H9 (cell line): ENCODE measurements at regions not wholly inside any gene's neighbourhood (a gene's known extent, or its start where the extent isn't known, plus 50 kb on each side); places are given as distances from the start of the nearest gene placed in this dataset.

Experiments
- DNase-seq: peaks from one replicate; pipeline ENCODE4 v3.0.0-alpha.2; 2017
- H2AFZ ChIP-seq: one replicate; pipeline ENCODE4 v1.6.1; 2013; ENCODE audit warnings: mild to moderate bottlenecking, low read length, control low read depth, moderate library complexity
- H2AK5ac ChIP-seq: 2 replicates; pipeline ENCODE4 v1.6.1; 2013; ENCODE audit warnings: low read length, control low read depth, mixed read lengths; ENCODE audit not compliant: insufficient read length
- H2BK120ac ChIP-seq: one replicate; pipeline ENCODE4 v1.6.1; 2013; ENCODE audit warnings: low read depth, mild to moderate bottlenecking, low read length, control low read depth, inconsistent platforms; ENCODE audit not compliant: poor library complexity, severe bottlenecking
- H2BK12ac ChIP-seq: 2 replicates; pipeline ENCODE4 v1.6.1; 2013; ENCODE audit warnings: low read length, control low read depth, mixed read lengths, low read depth; ENCODE audit not compliant: insufficient read length
- H2BK15ac ChIP-seq: 2 replicates; pipeline ENCODE4 v1.6.1; 2013; ENCODE audit warnings: low read depth, low read length, control low read depth
- H2BK20ac ChIP-seq: one replicate; pipeline ENCODE4 v1.6.1; 2013; ENCODE audit warnings: low read depth, mild to moderate bottlenecking, low read length, control low read depth, inconsistent platforms; ENCODE audit not compliant: poor library complexity, severe bottlenecking
- H2BK5ac ChIP-seq: 2 replicates; pipeline ENCODE4 v1.6.1; 2013; ENCODE audit warnings: low read length, control low read depth, mixed read lengths; ENCODE audit not compliant: insufficient read length
- H3K14ac ChIP-seq: 2 replicates; pipeline ENCODE4 v1.6.1; 2013; ENCODE audit warnings: low read length, control low read depth; ENCODE audit not compliant: insufficient read depth
- H3K18ac ChIP-seq: 2 replicates; pipeline ENCODE4 v1.6.1; 2013; ENCODE audit warnings: low read depth, mild to moderate bottlenecking, mixed read lengths, low read length, control low read depth; ENCODE audit not compliant: insufficient read length
- H3K23ac ChIP-seq: 2 replicates; pipeline ENCODE4 v1.6.1; 2013; ENCODE audit warnings: low read length, control low read depth, mixed read lengths, low read depth; ENCODE audit not compliant: insufficient read length
- H3K23me2 ChIP-seq: 2 replicates; pipeline ENCODE4 v1.6.1; 2013; ENCODE audit warnings: low read depth, mild to moderate bottlenecking, mixed read lengths, low read length, control low read depth; ENCODE audit not compliant: insufficient read length, poor library complexity, severe bottlenecking
- H3K27ac ChIP-seq: 2 replicates; pipeline ENCODE4 v1.5.1; 2013; ENCODE audit warnings: low read length, control low read depth, mixed read lengths, low read depth; ENCODE audit not compliant: insufficient read length
- H3K27me3 ChIP-seq: 2 replicates; pipeline ENCODE4 v1.6.1; 2013; ENCODE audit warnings: low read length, control low read depth, inconsistent platforms; ENCODE audit not compliant: insufficient read depth
- H3K4ac ChIP-seq: 2 replicates; pipeline ENCODE4 v1.6.1; 2013; ENCODE audit warnings: low read depth, mild to moderate bottlenecking, control low read depth, inconsistent platforms, low read length, moderate library complexity
- H3K4me1 ChIP-seq: 2 replicates; pipeline ENCODE4 v1.6.1; 2013; ENCODE audit warnings: low read length, control low read depth, inconsistent platforms; ENCODE audit not compliant: insufficient read depth
- H3K4me2 ChIP-seq: 2 replicates; pipeline ENCODE4 v1.6.1; 2013; ENCODE audit warnings: low read length, control low read depth, mixed read lengths; ENCODE audit not compliant: insufficient read length, insufficient read depth
- H3K56ac ChIP-seq: 2 replicates; pipeline ENCODE4 v1.6.1; 2013; ENCODE audit warnings: low read depth, mild to moderate bottlenecking, mixed read lengths, low read length, control low read depth; ENCODE audit not compliant: insufficient read length
- H3K79me1 ChIP-seq: 2 replicates; pipeline ENCODE4 v1.6.1; 2013; ENCODE audit warnings: low read depth, mild to moderate bottlenecking, moderate library complexity, low read length, control low read depth, inconsistent platforms; ENCODE audit not compliant: insufficient read depth, poor library complexity, severe bottlenecking
- H3K79me2 ChIP-seq: 2 replicates; pipeline ENCODE4 v1.6.1; 2013; ENCODE audit warnings: low read length, control low read depth, inconsistent platforms; ENCODE audit not compliant: insufficient read depth
- H3K9ac ChIP-seq: 2 replicates; pipeline ENCODE4 v1.6.1; 2013; ENCODE audit warnings: low read length, control low read depth, mixed read lengths; ENCODE audit not compliant: insufficient read length; ENCODE audit errors: extremely low read depth
- H3K9me3 ChIP-seq: one replicate; pipeline ENCODE4 v1.6.1; 2013; ENCODE audit warnings: low read depth, low read length, inconsistent platforms; ENCODE audit not compliant: control insufficient read depth
- H3T11ph ChIP-seq: one replicate; pipeline ENCODE4 v1.6.1; 2013; ENCODE audit warnings: mild to moderate bottlenecking, low read length, control low read depth, inconsistent platforms
- H4K20me1 ChIP-seq: one replicate; pipeline ENCODE4 v1.6.1; 2013; ENCODE audit not compliant: control insufficient read depth, insufficient read length, insufficient read depth
- H4K5ac ChIP-seq: 2 replicates; pipeline ENCODE4 v1.6.1; 2013; ENCODE audit warnings: low read depth, mild to moderate bottlenecking, mixed read lengths, low read length, control low read depth; ENCODE audit not compliant: insufficient read length
- H4K8ac ChIP-seq: replicated peaks from 2 replicates; pipeline ENCODE4 v1.6.1; 2013; ENCODE audit warnings: low read length, control low read depth, mixed read lengths, low read depth; ENCODE audit not compliant: insufficient read length
- H4K91ac ChIP-seq: 2 replicates; pipeline ENCODE4 v1.6.1; 2013; ENCODE audit warnings: low read depth, mild to moderate bottlenecking, moderate library complexity, mixed read lengths, low read length, control low read depth; ENCODE audit not compliant: insufficient read length
- H3K27ac Mint-ChIP-seq, 3 experiments: 2 replicates in 2 of 3; 3 replicates in 1 of 3; pipeline ENCODE4 v1.8.0; 2020 to 2021; ENCODE audit warnings: mixed read lengths in 3 of 3, mild to moderate bottlenecking in 1 of 3, moderate library complexity in 1 of 3
- H3K27me3 Mint-ChIP-seq: 2 replicates; pipeline ENCODE4 v1.8.0; 2021; ENCODE audit warnings: low read depth, mild to moderate bottlenecking, moderate library complexity, mixed read lengths
- H3K36me3 Mint-ChIP-seq, 3 experiments: 2 replicates in 2 of 3; 3 replicates in 1 of 3; pipeline ENCODE4 v1.8.0; 2020 to 2021; ENCODE audit warnings: low read depth in 3 of 3, mixed read lengths in 3 of 3; ENCODE audit not compliant: insufficient read depth in 1 of 3
- H3K4me1 Mint-ChIP-seq, 2 experiments: 2 replicates each; pipeline ENCODE4 v1.8.0; 2020; ENCODE audit warnings: mixed read lengths in 2 of 2
- H3K4me3 Mint-ChIP-seq, 2 experiments: 2 replicates in 1 of 2; 3 replicates in 1 of 2; pipeline ENCODE4 v1.8.0; 2020 to 2021; ENCODE audit warnings: mild to moderate bottlenecking in 2 of 2, mixed read lengths in 2 of 2, moderate library complexity in 1 of 2
- H3K9me3 Mint-ChIP-seq, 2 experiments: 2 replicates in 1 of 2; 3 replicates in 1 of 2; pipeline ENCODE4 v1.8.0; 2020; ENCODE audit warnings: mild to moderate bottlenecking in 2 of 2, mixed read lengths in 2 of 2, moderate library complexity in 1 of 2
- CTCF ChIP-seq: fragments of 200-600 bp; sonication (generic); conservative IDR thresholded peaks from 3 replicates; pipeline ENCODE4 v1.8.0; 2021; ENCODE audit warnings: antibody characterized with exemption, mild to moderate bottlenecking
- WGBS: extraction: QIAGEN DNeasy Blood & Tissue Kit; methylation state at CpG from one replicate; pipeline ENCODE4 v1.1.7; 2013; ENCODE audit warnings: missing lambda C conversion rate, low lambda C conversion rate, mixed read lengths; ENCODE audit not compliant: insufficient read length; ENCODE audit errors: extremely low coverage; 5-methylcytosine and 5-hydroxymethylcytosine counted together

- Histone ChIP-seq H3K27ac (no peak overlapping the region), H2BK20ac (no peak overlapping the region), H2AFZ (no peak overlapping the region), H3K14ac (no peak overlapping the region), H3K4ac (no peak overlapping the region), H4K20me1 (no peaks in the 10 kb centered on the region), H3K4me1 (no peaks in the 10 kb centered on the region; the same call in 1 of the 2 replicates), H3K79me1 (no peaks in the 10 kb centered on the region), H3K27me3 (no peaks in the 10 kb centered on the region), H4K5ac (no peak overlapping the region), H3K4me2 (no peak overlapping the region), H3T11ph (no peak overlapping the region), H2BK120ac (no peak overlapping the region), H3K56ac (no peak overlapping the region), H3K18ac (no peak overlapping the region), H2BK5ac (no peak overlapping the region), H4K8ac (no peak overlapping the region), H3K23ac (no peak overlapping the region), H2BK15ac (no peak overlapping the region), H3K23me2 (no peaks in the 10 kb centered on the region), H4K91ac (no peak overlapping the region), H2AK5ac (no peak overlapping the region), H3K9ac (no peak overlapping the region), H3K9me3 (no peaks in the 10 kb centered on the region), H3K79me2 (no peaks in the 10 kb centered on the region), H2BK12ac (no peak overlapping the region)
- TF ChIP-seq CTCF, result no peak
- Mint-ChIP-seq H3K9me3 (no peaks in the 10 kb centered on the region), H3K27me3 (no peaks in the 10 kb centered on the region), H3K27ac (no peak overlapping the region), H3K4me1 (no peaks in the 10 kb centered on the region), H3K4me3 (no peak overlapping the region), H3K36me3 (no peaks in the 10 kb centered on the region)
- no CpG with 5 or more reads among the region's 1 CpG for WGBS
- DNase-seq, result no peak
Observed at GRCh38 chr2:193088026-193088425, 893.3 kb upstream of the TMEFF2 start.
